ENCODE measurements at regions not wholly inside any gene's neighbourhood (a gene's known extent, or its start where the extent isn't known, plus 50 kb on each side); places are given as distances from the start of the nearest gene placed in this dataset.

GRCh38 chr1:5370311-5370710 is 621.9 kb downstream of the NPHP4 start:
- TF ChIP-seq CTCF (IDR thresholded peaks at IDR 0.05): no peak
- TF ChIP-seq POLR2A (IDR thresholded peaks at IDR 0.05): no peak

Measured in heart left ventricle (tissue), 13 donors.